NCI-H1930 (cell line): ENCODE measurements at regions not wholly inside any gene's neighbourhood (a gene's known extent, or its start where the extent isn't known, plus 50 kb on each side); places are given as distances from the start of the nearest gene placed in this dataset.
"Not testable (repeated sequence)": the region's sequence is repeated elsewhere in the genome, so short reads cannot be mapped to it uniquely, and the experiment has no call there.

Source experiments
- DNase-seq, 2 experiments: peaks; one replicate each; lab custom pipeline; 2025; lab: John Stamatoyannopoulos, UW

GRCh38 chr7:142500366-142500765 is 242.5 kb upstream of the PRSS58 start:
- no peak for DNase-seq

- DNase-seq = no peak
These were observed 241.8 kb upstream of the PRSS58 start for GRCh38 chr7:142499635-142500034.

- no peak for DNase-seq
These were observed 240.5 kb upstream of the PRSS58 start for GRCh38 chr7:142498364-142498763.

GRCh38 chr7:142496545-142496991 is 238.7 kb upstream of the PRSS58 start:
- DNase-seq = peak in 1 of 2 experiments; percentile 32

- not testable (repeated sequence) for DNase-seq
These were observed 238.0 kb upstream of the PRSS58 start for GRCh38 chr7:142495879-142496278.

- DNase-seq = not testable (repeated sequence)
These were observed 237.4 kb upstream of the PRSS58 start for GRCh38 chr7:142495301-142495700.

GRCh38 chr7:142494021-142494420 is 236.2 kb upstream of the PRSS58 start:
- DNase-seq = no peak

- no peak for DNase-seq
These were observed 231.0 kb upstream of the PRSS58 start for GRCh38 chr7:142488842-142489241.

- DNase-seq = no peak
These were observed 230.3 kb upstream of the PRSS58 start for GRCh38 chr7:142488036-142488633.

GRCh38 chr7:142487565-142487964 is 229.7 kb upstream of the PRSS58 start:
- DNase-seq = not testable (repeated sequence)

GRCh38 chr7:142487124-142487523 is 229.3 kb upstream of the PRSS58 start:
- no peak for DNase-seq

GRCh38 chr7:142485617-142486226 is 227.9 kb upstream of the PRSS58 start:
- no peak for DNase-seq

- DNase-seq = no peak
These were observed 225.9 kb upstream of the PRSS58 start for GRCh38 chr7:142483659-142484317.

- peak; percentile 22 to 61 for DNase-seq
These were observed 225.2 kb upstream of the PRSS58 start for GRCh38 chr7:142482891-142483658.

- no peak for DNase-seq
These were observed 223.7 kb upstream of the PRSS58 start for GRCh38 chr7:142481548-142481947.

GRCh38 chr7:142478479-142479220 is 220.8 kb upstream of the PRSS58 start:
- peak; percentile 20 to 66 for DNase-seq

GRCh38 chr7:142477801-142478200 is 219.9 kb upstream of the PRSS58 start:
- DNase-seq = not testable (repeated sequence)

GRCh38 chr7:142477079-142477651 is 219.3 kb upstream of the PRSS58 start:
- no peak for DNase-seq

- no peak for DNase-seq
These were observed 218.2 kb upstream of the PRSS58 start for GRCh38 chr7:142476077-142476476.

GRCh38 chr7:142471820-142472219 is 214.0 kb upstream of the PRSS58 start:
- no peak for DNase-seq

- DNase-seq = no peak
These were observed 212.6 kb upstream of the PRSS58 start for GRCh38 chr7:142470544-142470830.
